ENCODE measurements at regions not wholly inside any gene's neighbourhood (a gene's known extent, or its start where the extent isn't known, plus 50 kb on each side); places are given as distances from the start of the nearest gene placed in this dataset.

- Mint-ChIP-seq H3K4me1 (ENCODE audit: low read depth) (no peaks in the 10 kb centered on the region), H3K27ac (no peak overlapping the region), H3K36me3 (ENCODE audit: low read depth) (no peaks in the 10 kb centered on the region), H3K4me3 (no peak overlapping the region), H3K27me3 (ENCODE audit: low read depth) (no peaks in the 10 kb centered on the region), H3K9me3 (no peaks in the 10 kb centered on the region)
- no peak for DNase-seq (ENCODE audit: low spot score)
These were observed 159.8 kb upstream of the LRIG3 start for GRCh38 chr12:59080101-59080500.

- no peaks in the 10 kb centered on the region for H3K27me3 Mint-ChIP-seq (ENCODE audit: low read depth)
- no peaks in the 10 kb centered on the region for H3K9me3 Mint-ChIP-seq
- no peak for DNase-seq (ENCODE audit: low spot score)
- H3K27ac Mint-ChIP-seq = no peak overlapping the region
- H3K4me3 Mint-ChIP-seq = no peak overlapping the region
- H3K36me3 Mint-ChIP-seq (ENCODE audit: low read depth) = no peaks in the 10 kb centered on the region
- H3K4me1 Mint-ChIP-seq (ENCODE audit: low read depth) = no peaks in the 10 kb centered on the region
These were observed 159.2 kb upstream of the LRIG3 start for GRCh38 chr12:59079472-59079871.

- no peak overlapping the region for H3K4me3 Mint-ChIP-seq
- no peaks in the 10 kb centered on the region for H3K4me1 Mint-ChIP-seq (ENCODE audit: low read depth)
- H3K36me3 Mint-ChIP-seq (ENCODE audit: low read depth) = no peaks in the 10 kb centered on the region
- H3K27me3 Mint-ChIP-seq (ENCODE audit: low read depth) = no peaks in the 10 kb centered on the region
- no peak for DNase-seq (ENCODE audit: low spot score)
- H3K9me3 Mint-ChIP-seq = no peaks in the 10 kb centered on the region
- H3K27ac Mint-ChIP-seq = no peak overlapping the region
These were observed 158.7 kb upstream of the LRIG3 start for GRCh38 chr12:59079002-59079401.

GRCh38 chr12:59077575-59078426 lies 157.5 kb upstream of the LRIG3 start:
- Mint-ChIP-seq H3K27me3 (ENCODE audit: low read depth) (no peaks in the 10 kb centered on the region), H3K4me1 (ENCODE audit: low read depth) (no peaks in the 10 kb centered on the region), H3K9me3 (no peaks in the 10 kb centered on the region), H3K4me3 (no peak overlapping the region), H3K27ac (no peak overlapping the region), H3K36me3 (ENCODE audit: low read depth) (no peaks in the 10 kb centered on the region)
- DNase-seq (ENCODE audit: low spot score) = no peak

GRCh38 chr12:59077153-59077552 lies 156.8 kb upstream of the LRIG3 start:
- Mint-ChIP-seq H3K36me3 (ENCODE audit: low read depth) (no peaks in the 10 kb centered on the region), H3K4me3 (no peak overlapping the region), H3K9me3 (no peaks in the 10 kb centered on the region), H3K27ac (no peak overlapping the region), H3K4me1 (ENCODE audit: low read depth) (no peaks in the 10 kb centered on the region), H3K27me3 (ENCODE audit: low read depth) (no peaks in the 10 kb centered on the region)
- DNase-seq (ENCODE audit: low spot score) = no peak

GRCh38 chr12:59076622-59077021 lies 156.3 kb upstream of the LRIG3 start:
- Mint-ChIP-seq H3K4me1 (ENCODE audit: low read depth) (no peaks in the 10 kb centered on the region), H3K9me3 (no peaks in the 10 kb centered on the region), H3K36me3 (ENCODE audit: low read depth) (no peaks in the 10 kb centered on the region), H3K27me3 (ENCODE audit: low read depth) (no peaks in the 10 kb centered on the region), H3K4me3 (no peak overlapping the region), H3K27ac (no peak overlapping the region)
- DNase-seq (ENCODE audit: low spot score) = no peak

- Mint-ChIP-seq H3K4me3 (no peak overlapping the region), H3K27me3 (ENCODE audit: low read depth) (no peaks in the 10 kb centered on the region), H3K36me3 (ENCODE audit: low read depth) (no peaks in the 10 kb centered on the region), H3K9me3 (no peaks in the 10 kb centered on the region), H3K4me1 (ENCODE audit: low read depth) (no peaks in the 10 kb centered on the region), H3K27ac (no peak overlapping the region)
- no peak for DNase-seq (ENCODE audit: low spot score)
These were observed 155.7 kb upstream of the LRIG3 start for GRCh38 chr12:59075968-59076490.

GRCh38 chr12:59075141-59075540 lies 154.8 kb upstream of the LRIG3 start:
- H3K9me3 Mint-ChIP-seq = no peaks in the 10 kb centered on the region
- H3K4me1 Mint-ChIP-seq (ENCODE audit: low read depth) = no peaks in the 10 kb centered on the region
- H3K27me3 Mint-ChIP-seq (ENCODE audit: low read depth) = no peaks in the 10 kb centered on the region
- DNase-seq (ENCODE audit: low spot score) = no peak
- no peaks in the 10 kb centered on the region for H3K36me3 Mint-ChIP-seq (ENCODE audit: low read depth)
- H3K4me3 Mint-ChIP-seq = no peak overlapping the region
- no peak overlapping the region for H3K27ac Mint-ChIP-seq

- DNase-seq (ENCODE audit: low spot score) = no peak
- no peaks in the 10 kb centered on the region for H3K9me3 Mint-ChIP-seq
- H3K4me3 Mint-ChIP-seq = no peak overlapping the region
- no peaks in the 10 kb centered on the region for H3K4me1 Mint-ChIP-seq (ENCODE audit: low read depth)
- no peak overlapping the region for H3K27ac Mint-ChIP-seq
- no peaks in the 10 kb centered on the region for H3K27me3 Mint-ChIP-seq (ENCODE audit: low read depth)
- no peaks in the 10 kb centered on the region for H3K36me3 Mint-ChIP-seq (ENCODE audit: low read depth)
These were observed 150.1 kb upstream of the LRIG3 start for GRCh38 chr12:59070322-59070933.

GRCh38 chr12:59069516-59069915 lies 149.2 kb upstream of the LRIG3 start:
- H3K4me3 Mint-ChIP-seq = no peak overlapping the region
- no peak for DNase-seq (ENCODE audit: low spot score)
- H3K4me1 Mint-ChIP-seq (ENCODE audit: low read depth) = no peaks in the 10 kb centered on the region
- no peak overlapping the region for H3K27ac Mint-ChIP-seq
- H3K9me3 Mint-ChIP-seq = no peaks in the 10 kb centered on the region
- no peaks in the 10 kb centered on the region for H3K27me3 Mint-ChIP-seq (ENCODE audit: low read depth)
- no peaks in the 10 kb centered on the region for H3K36me3 Mint-ChIP-seq (ENCODE audit: low read depth)

- no peak for DNase-seq (ENCODE audit: low spot score)
- H3K36me3 Mint-ChIP-seq (ENCODE audit: low read depth) = no peaks in the 10 kb centered on the region
- no peaks in the 10 kb centered on the region for H3K4me1 Mint-ChIP-seq (ENCODE audit: low read depth)
- no peak overlapping the region for H3K4me3 Mint-ChIP-seq
- H3K27ac Mint-ChIP-seq = no peak overlapping the region
- no peaks in the 10 kb centered on the region for H3K27me3 Mint-ChIP-seq (ENCODE audit: low read depth)
- no peaks in the 10 kb centered on the region for H3K9me3 Mint-ChIP-seq
These were observed 148.1 kb upstream of the LRIG3 start for GRCh38 chr12:59068436-59068835.

GRCh38 chr12:59067083-59067482 lies 146.8 kb upstream of the LRIG3 start:
- H3K27ac Mint-ChIP-seq = no peak overlapping the region
- no peak overlapping the region for H3K4me3 Mint-ChIP-seq
- H3K4me1 Mint-ChIP-seq (ENCODE audit: low read depth) = no peaks in the 10 kb centered on the region
- no peaks in the 10 kb centered on the region for H3K9me3 Mint-ChIP-seq
- no peaks in the 10 kb centered on the region for H3K36me3 Mint-ChIP-seq (ENCODE audit: low read depth)
- no peaks in the 10 kb centered on the region for H3K27me3 Mint-ChIP-seq (ENCODE audit: low read depth)
- no peak for DNase-seq (ENCODE audit: low spot score)

- H3K4me1 Mint-ChIP-seq (ENCODE audit: low read depth) = no peaks in the 10 kb centered on the region
- H3K36me3 Mint-ChIP-seq (ENCODE audit: low read depth) = no peaks in the 10 kb centered on the region
- H3K27me3 Mint-ChIP-seq (ENCODE audit: low read depth) = no peaks in the 10 kb centered on the region
- no peak overlapping the region for H3K4me3 Mint-ChIP-seq
- DNase-seq (ENCODE audit: low spot score) = no peak
- no peaks in the 10 kb centered on the region for H3K9me3 Mint-ChIP-seq
- H3K27ac Mint-ChIP-seq = no peak overlapping the region
These were observed 146.1 kb upstream of the LRIG3 start for GRCh38 chr12:59066445-59066844.

GRCh38 chr12:59059088-59059935 lies 139.0 kb upstream of the LRIG3 start:
- Mint-ChIP-seq H3K9me3 (no peaks in the 10 kb centered on the region), H3K4me3 (no peak overlapping the region), H3K27me3 (ENCODE audit: low read depth) (no peaks in the 10 kb centered on the region), H3K36me3 (ENCODE audit: low read depth) (no peaks in the 10 kb centered on the region), H3K4me1 (ENCODE audit: low read depth) (no peaks in the 10 kb centered on the region), H3K27ac (no peak overlapping the region)
- no peak for DNase-seq (ENCODE audit: low spot score)

Measured in T-helper 2 cell treated with Interferon-gamma antibody and Interleukin-4, amounts not matched to agents 5 μg/mL and 100 μg/mL, for 36 hours (primary cell).